ENCODE measurements at regions not wholly inside any gene's neighbourhood (a gene's known extent, or its start where the extent isn't known, plus 50 kb on each side); places are given as distances from the start of the nearest gene placed in this dataset.

DNA sequence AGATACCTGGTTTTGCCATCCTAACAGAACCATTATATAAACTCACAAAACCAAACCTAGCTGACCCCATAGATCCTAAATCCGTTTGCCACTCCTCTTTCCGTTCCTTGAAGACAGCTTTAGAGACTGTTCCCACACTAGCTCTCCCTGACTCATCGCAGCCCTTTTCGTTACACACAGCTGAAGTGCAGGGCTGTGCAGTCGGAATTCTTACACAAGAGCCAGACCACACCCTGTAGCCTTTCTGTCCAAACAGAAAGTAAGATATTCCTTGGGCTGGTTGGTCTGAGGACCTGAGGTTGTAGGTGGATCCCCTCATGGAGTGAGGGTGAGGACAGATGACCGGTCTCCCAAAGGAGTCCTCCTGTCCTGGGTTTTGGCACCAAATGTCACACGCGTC is 56.7 kb upstream of the NAA35 start:
- TF ChIP-seq, protein P1, sequence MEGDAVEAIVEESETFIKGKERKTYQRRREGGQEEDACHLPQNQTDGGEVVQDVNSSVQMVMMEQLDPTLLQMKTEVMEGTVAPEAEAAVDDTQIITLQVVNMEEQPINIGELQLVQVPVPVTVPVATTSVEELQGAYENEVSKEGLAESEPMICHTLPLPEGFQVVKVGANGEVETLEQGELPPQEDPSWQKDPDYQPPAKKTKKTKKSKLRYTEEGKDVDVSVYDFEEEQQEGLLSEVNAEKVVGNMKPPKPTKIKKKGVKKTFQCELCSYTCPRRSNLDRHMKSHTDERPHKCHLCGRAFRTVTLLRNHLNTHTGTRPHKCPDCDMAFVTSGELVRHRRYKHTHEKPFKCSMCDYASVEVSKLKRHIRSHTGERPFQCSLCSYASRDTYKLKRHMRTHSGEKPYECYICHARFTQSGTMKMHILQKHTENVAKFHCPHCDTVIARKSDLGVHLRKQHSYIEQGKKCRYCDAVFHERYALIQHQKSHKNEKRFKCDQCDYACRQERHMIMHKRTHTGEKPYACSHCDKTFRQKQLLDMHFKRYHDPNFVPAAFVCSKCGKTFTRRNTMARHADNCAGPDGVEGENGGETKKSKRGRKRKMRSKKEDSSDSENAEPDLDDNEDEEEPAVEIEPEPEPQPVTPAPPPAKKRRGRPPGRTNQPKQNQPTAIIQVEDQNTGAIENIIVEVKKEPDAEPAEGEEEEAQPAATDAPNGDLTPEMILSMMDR (IDR thresholded peaks at IDR 0.05; ENCODE audit: low read depth, low read length, missing control alignments), result no peak
- H3K4me3 ChIP-seq (ENCODE audit: low read depth, low read length), result no peak overlapping the region
- DNase-seq (ENCODE audit: low read depth), result no peak

DNA sequence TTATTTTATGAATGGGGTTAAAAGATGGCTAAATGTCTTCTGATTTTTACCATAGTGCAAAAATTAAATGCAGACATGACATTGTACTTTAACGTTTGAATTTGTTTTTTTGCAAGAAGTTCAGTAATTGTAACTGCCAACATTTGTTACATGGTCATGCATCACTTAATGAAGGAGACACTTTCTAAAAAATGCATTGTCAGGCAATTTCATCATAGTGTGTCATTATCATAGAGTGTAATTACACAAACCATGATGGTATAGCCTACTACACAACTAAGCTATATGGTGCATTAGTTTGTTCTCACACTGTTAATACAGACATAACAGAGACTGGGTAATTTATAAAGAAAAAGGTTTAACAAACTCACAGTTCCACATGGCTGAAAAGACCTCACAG is 50.0 kb upstream of the NAA35 start:
- no peak for DNase-seq (ENCODE audit: low read depth)
- H3K4me3 ChIP-seq (ENCODE audit: low read depth, low read length), result no peak overlapping the region
- TF ChIP-seq, protein P1 (IDR thresholded peaks at IDR 0.05; ENCODE audit: low read depth, low read length, missing control alignments), result no peak

Measured in GM12864 (cell line).